ENCODE measurements at regions not wholly inside any gene's neighbourhood (a gene's known extent, or its start where the extent isn't known, plus 50 kb on each side); places are given as distances from the start of the nearest gene placed in this dataset.
"Not testable (repeated sequence)": the region's sequence is repeated elsewhere in the genome, so short reads cannot be mapped to it uniquely, and the experiment has no call there.

DNA sequence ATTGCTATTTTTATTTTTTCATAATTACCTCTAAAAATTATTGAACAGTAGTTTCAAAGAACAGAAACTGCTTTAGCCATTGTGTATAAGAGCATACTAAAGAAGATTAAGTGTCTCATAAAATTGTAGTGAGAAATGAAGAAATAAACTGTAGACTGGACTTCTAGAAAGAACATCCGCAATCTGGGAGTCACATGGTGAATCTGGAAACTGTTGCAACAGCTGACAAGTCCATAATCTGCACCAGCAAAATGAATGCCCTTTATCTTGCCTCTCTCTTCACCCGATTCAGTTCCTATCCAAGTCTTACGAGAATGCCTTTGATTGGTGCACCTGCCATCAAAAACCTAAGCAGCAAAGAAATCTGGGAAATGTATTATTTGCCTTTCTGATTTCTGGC, 312.9 kb downstream of the NAF1 start:
- DNase-seq (no peak), ATAC-seq (no peak)
- intact Hi-C loops (cut with micrococcal nuclease) = no loop called here

DNA sequence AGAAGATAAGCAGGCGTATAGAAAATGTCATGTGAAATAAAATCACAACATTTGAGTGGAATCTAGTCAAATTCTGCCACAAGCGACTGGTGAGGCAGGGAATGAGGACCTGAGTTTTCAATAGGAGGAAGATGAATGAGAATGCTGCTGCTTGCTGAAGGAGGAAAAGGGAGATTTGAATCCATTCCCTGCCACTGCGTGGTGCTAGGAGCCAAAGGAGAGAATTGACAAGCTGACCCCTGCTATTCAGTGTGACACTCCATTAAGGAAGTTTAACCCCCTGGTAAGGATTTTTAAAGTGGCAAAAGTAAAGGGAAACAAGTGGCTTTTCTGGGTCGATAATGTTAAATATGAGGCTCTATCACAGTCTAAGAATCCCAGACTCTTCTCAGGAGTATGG, 314.0 kb downstream of the NAF1 start:
- ATAC-seq (no peak), DNase-seq (no peak)
- intact Hi-C loops (cut with micrococcal nuclease) = no loop called here

DNA sequence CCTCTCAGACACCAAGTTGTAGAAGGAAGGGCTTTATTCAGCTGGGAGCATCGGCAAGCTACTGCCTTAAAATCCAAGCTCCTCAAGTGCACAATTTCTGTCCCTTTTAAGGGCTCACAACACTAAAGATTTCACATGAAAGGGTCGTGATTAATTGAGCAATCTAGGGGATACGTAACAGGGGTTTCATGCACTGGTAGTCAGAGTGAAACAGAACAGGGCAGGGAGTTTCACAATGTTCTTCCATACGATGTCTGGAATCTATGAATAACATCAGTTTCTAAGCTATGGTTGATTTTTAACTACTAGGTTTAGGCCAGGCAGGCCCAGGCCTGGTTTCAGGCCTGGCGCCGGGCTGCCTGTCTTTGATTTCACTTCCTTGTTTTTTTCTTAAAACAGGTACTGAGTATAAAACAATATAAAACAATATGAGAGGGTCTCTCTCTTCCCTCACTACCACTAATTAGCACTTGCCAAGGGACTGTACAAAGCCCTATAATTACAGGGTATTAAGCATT, 315.4 kb downstream of the NAF1 start:
- intact Hi-C loops (cut with micrococcal nuclease); DNase-seq; ATAC-seq: not testable (repeated sequence)

DNA sequence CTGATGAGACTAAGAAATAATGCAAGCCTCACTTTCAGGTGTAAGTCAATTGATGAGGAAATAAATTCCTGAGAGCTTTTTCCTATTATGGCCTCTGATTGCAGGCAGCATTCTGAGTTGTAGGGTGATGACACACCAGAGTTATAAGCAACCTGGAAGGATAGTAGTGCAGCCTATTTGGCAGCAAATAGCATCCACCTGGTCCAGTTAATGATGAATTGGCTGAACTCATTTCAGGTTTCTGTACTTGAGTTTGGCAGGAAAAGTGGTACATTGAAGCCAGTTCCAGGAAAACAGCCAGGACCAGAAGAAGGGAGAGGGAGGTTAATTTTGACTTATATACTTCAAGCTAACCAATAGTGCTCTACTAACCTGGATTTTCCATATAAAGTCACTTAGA, 316.8 kb downstream of the NAF1 start:
- intact Hi-C loops (cut with micrococcal nuclease) = no loop called here
- ATAC-seq (no peak), DNase-seq (no peak)

DNA sequence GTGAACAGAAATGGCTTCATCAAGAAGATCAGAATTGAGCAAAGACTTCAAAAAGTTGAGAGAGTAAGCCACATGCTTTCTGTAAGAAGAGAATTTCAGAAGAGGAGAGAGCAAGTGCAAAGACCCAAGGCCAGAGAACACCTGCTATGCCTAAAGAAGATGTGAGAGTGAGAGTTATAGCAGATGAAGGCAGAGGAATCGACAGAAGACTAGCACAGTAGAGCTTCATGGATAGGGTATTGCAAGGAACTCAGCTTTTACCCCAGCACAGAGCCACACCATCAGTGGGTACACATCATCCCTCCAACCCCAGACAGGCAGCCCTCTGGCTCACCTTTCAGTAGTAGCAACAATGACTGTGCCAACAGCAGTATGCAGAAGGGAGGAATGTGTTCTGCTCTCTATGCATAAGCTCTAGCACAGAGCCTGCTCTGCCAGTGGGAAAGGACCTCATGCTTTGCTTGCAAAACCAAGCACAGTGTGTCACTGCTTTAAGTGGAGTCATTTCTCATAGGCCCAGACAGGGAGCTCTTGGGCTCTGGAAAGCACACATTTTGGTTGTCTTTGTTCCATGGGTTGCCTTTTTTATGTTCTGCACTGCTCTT, 318.6 kb downstream of the NAF1 start:
- no peak for DNase-seq
- no peak for ATAC-seq
- intact Hi-C loops (cut with micrococcal nuclease) = no loop called here

DNA sequence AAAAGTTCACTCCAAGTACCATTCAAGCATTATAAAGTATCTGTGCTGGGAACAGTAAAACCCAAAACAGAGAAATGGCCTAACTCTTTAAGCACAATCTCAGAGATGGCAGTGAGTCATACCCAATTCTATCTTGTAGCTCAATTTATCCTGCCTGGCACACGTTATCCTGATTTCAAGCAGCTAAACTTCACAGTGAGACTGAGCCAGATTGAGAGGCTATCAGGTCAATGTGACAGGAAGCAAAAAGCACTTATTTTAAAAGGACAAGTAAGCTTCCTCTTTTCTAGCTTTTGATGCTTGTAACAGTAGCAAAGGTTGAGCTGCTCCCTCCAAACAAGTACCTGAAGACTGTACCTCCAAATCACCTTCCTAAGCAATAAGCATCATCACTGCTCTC, 324.9 kb downstream of the NAF1 start:
- ATAC-seq (peak; percentile 41), DNase-seq (no peak)
- intact Hi-C loops (cut with micrococcal nuclease) = no loop called here

DNA sequence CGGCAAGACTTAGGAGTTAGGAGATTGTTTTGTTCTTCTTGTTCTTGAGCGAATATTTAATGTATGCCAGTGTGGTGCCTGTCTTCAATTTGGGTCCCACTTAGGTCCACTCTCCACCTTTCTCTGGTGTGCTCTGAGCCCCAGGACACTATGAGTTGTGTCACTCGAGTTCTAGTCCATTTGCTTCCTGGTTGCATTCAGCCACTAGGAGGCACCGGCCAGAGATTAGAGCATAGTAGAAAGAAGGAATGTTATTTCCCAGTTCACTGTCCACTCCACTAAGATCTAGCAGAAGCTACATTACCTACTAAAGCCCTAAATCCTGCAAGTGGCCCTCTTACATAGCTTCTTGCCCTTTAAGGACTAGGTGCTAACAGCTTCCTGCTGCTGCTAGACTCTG, 326.9 kb downstream of the NAF1 start:
- intact Hi-C loops (cut with micrococcal nuclease) = no loop called here
- DNase-seq (no peak), ATAC-seq (no peak)

DNA sequence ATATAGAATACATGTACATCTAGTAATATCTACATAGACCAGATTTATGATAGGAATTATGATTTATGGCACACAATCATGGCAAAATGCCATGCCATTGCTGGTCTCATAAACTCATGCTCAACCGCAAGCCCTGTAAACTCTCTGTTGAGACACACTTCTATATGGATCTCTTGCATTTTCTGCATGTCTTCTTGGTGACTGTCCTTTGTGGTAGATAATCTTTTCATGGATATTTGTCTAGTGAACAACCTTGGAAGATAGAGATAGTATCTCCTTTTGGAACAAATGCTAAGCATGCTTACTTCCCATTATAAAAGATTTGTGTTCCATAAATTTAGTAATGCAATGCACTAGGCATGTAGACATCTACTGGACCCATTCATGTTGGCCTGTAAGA, 328.0 kb downstream of the NAF1 start:
- DNase-seq = no peak
- ATAC-seq = no peak
- intact Hi-C loops (cut with micrococcal nuclease) = no loop called here

DNA sequence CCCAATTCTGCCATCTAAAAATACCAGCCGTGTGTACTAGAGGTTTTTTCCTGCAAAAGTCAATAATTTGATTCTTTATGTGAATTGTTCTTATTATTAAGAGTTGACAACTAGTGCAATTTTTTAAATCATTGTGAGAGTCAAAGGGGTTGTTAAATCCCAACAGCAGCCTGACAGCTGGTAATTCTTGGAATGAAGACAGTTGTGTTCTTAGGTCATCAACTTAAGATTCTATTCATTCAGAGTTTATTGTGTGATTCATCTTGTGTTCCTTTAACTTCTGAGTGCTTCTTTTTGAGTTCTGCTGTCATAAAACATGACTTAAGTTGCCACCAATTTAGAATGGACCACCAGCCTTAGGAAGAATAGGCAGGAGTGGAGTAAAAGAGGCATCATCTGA, 329.0 kb downstream of the NAF1 start:
- ATAC-seq (no peak), DNase-seq (no peak)
- intact Hi-C loops (cut with micrococcal nuclease) = no loop called here

DNA sequence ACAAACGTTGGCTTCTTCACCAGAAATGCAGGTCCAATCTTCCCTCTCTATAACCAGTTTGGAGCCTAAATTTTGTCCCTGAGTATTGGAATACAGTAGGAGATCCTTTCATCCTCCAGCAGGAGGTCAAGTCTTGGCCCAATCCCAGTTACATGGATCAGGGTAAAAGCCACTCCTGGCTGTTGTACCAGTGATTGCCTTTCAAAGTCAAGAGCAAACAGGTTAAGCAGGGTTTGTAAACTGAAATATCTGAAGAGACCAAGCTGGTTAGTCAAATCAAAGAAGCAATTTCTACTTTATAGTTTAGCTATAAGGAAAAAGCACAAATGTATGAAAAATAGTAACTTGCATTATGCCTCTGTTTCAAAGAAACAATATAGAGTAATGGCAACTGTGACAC, 329.4 kb downstream of the NAF1 start:
- ATAC-seq (no peak), DNase-seq (no peak)
- intact Hi-C loops (cut with micrococcal nuclease) = no loop called here

DNA sequence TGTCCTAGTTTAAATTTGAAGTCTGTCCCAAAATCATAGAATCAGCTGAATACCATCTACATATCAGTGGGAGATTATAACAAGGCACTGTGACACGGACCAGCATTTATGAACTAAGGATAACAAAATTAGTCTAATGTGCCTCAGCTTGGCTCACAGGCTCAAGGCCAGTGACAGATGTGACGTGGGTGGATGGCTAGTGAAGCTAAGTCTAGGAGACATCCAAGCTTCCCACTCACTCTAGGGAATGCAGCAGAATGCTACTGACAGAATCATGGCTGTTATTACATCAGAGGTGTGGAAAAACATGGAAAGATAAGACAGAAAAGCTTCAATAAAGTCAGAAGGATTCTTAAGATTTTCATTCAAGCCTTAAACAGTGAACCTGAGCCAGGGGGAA, 329.9 kb downstream of the NAF1 start:
- intact Hi-C loops (cut with micrococcal nuclease) = no loop called here
- ATAC-seq = peak; percentile 50
- DNase-seq = no peak

DNA sequence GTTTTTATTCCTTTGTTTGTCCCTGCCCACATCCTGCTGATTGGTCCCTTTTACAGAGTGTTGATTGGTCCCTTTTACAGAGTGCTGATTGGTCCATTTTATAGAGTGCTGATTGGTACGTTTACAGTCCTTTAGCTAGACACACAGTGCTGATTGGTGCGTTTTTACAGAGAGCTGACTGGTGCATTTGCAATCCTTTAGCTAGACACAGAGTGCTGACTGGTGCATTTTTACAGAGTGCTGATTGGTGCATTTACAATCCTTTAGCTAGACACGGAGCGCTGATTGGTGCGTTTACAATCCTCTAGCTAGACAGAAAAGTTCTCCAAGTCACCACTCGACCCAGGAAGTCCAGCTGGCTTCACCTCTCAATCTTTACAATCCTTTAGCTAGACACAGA, 330.4 kb downstream of the NAF1 start:
- ATAC-seq; DNase-seq; intact Hi-C loops (cut with micrococcal nuclease): not testable (repeated sequence)

DNA sequence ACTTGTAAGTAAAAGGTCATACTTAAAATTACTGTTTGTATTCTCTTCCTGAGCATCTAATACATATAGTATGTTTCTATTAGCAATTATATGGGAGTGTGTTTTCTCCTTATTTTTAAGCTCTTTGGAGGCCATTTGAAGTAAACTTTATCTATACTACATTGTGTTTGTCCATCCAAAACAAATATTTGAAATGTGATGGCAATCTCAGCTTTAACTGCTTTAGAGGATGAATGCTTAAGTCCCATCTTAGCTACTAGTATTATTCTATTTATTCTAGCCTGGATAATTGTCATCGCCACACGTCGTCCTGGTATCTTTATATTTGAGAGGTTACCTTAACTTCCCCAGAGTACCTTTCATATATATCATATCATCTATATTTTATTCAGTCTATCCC, 335.8 kb downstream of the NAF1 start:
- ATAC-seq (no peak), DNase-seq (no peak)

DNA sequence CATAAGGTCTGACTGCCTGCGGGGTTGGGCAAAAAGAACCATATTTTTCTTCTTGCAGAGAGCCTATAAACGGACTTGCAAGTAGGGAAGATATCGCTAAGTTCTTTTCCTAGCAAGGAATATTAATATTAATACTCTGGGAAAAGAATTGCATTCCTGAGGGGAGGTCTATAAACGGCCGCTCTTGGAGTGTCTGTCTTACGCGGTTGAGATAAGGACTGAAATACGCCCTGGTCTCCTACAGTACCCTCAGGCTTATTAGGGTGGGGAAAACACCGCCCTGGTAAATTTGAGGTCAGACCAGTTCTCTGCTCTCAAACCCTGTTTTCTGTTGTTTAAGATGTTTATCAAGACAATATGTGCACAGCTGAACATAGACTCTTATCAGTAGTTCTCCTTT, 349.3 kb downstream of the NAF1 start:
- intact Hi-C loops (cut with micrococcal nuclease); DNase-seq; ATAC-seq: not testable (repeated sequence)

More for the DNA sequence above, 335.8 kb downstream of the NAF1 start:
- intact Hi-C loops (cut with micrococcal nuclease) = no loop called here

DNA sequence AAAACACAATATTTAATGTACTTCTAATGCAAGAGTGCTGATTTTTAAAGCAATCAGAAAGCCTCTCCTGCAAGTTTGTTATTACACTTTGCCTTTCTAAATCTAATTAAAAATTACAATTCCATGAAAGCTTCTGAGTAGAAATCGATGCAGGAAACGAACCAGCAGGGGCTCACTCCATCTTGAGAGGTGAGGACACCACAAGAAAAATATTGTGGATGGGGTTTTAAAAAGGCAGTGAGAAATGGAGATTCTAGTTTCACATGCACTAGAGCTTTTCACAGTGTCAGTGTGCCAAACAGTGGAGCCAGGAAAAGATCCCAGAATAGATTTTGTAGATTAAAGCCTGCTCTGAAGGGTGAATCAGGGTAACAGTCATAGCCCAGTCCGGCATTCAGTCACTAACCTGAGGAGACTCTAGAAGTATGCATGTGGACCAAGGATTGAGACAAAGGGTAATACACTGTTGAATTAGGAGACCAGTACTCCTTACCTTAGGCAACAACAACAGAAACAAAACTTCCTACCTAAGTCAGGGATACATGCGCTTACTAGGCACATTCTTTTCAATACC, 362.3 kb downstream of the NAF1 start:
- intact Hi-C loops (cut with micrococcal nuclease) = no loop called here
- no peak for ATAC-seq
- no peak for DNase-seq

DNA sequence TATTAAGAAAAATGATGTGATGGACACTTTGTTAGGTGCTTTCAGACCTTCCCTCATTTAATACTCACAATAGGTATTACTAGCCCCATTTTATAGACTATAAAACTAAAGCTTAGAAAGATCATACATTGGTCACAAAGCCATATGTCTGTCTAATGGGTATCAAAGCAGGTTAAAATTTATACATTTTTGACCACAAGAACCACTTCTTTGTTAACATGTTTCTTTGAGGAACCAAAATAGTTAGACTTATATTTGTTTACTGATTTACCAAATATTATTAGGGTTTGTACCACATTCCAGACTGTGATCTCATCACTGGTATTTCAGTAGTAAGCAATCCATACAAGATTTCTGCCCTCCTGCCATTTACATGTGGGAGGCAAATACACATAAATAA, 363.3 kb downstream of the NAF1 start:
- ATAC-seq (no peak), DNase-seq (no peak)
- intact Hi-C loops (cut with micrococcal nuclease) = no loop called here

DNA sequence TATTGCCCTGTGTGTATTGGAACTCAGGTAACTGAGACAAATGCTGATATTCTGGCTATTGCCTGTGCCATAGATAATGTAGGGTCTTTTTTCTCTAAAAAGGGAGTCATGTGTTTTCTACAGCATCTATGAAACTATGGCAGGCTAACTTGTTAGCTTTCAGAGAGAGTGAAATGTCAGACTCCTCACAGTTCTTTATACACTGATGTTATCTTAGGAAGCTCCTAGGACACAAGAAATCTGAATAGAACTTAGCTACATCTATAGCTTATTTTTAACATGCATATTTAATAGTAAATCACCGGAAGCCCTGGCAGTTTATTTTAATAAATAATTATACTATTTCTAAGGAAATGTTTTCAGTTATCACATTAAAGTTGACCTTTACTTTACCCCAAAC, 369.6 kb downstream of the NAF1 start:
- intact Hi-C loops (cut with micrococcal nuclease) = no loop called here
- no peak for ATAC-seq

DNA sequence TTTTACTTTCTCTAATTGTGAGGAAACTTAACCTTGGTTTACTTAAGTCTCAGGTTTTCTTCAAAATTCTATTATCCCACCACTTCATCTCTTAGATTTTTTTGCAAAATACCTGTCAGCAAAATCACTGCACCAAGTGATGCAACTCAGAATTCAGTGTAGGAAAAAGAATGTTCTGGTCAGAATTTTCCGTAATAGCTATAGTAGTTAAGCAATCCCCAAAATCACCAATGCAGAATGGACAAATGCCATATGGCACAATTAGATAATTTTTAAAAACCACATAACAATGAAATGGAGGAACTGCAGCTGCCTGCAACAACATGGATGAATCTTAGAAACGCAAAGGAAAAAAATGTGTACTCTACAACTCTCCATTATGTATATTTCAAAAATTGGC, 373.1 kb downstream of the NAF1 start:
- DNase-seq = no peak
- no peak for ATAC-seq
- intact Hi-C loops (cut with micrococcal nuclease) = no loop called here

More for the DNA sequence above, 369.6 kb downstream of the NAF1 start:
- DNase-seq = no peak

DNA sequence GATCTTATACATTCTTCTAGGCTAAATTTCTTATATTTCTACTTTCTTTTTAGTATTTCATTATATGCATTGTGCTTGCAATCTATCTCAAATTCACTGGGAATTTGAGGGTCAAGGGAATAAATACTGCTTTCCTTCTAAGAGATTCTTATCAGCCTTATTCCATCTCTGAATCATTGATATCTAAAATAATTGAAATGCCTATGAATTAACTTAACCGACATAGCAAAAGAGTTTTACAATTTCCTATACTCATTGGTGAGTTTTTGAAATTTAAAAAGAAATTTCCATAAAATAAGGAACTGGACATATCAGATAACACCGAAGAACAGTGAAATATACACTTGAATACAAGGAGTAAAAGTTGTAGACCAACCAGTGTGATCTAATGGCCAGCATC, 373.7 kb downstream of the NAF1 start:
- intact Hi-C loops (cut with micrococcal nuclease) = no loop called here
- DNase-seq = no peak
- ATAC-seq = no peak

DNA sequence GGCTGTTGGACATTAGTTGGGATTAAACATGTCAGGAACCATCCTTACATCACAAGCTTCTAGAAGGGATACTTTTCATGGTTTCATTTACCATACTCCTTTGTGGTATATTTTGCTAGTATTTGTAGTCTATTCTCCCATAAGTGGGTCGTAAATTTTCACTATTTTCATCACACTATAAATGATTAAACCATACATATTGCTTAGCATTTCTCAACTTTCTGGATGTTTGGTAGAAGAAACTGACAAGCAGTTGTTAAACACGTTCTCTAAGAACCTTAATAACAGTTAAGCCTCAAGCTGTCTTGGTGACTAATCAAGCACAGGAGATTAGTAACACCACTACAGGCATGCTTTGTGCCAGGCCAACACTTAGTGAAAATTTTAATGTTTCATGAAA, 375.5 kb downstream of the NAF1 start:
- intact Hi-C loops (cut with micrococcal nuclease) = no loop called here
- DNase-seq (no peak), ATAC-seq (no peak)

DNA sequence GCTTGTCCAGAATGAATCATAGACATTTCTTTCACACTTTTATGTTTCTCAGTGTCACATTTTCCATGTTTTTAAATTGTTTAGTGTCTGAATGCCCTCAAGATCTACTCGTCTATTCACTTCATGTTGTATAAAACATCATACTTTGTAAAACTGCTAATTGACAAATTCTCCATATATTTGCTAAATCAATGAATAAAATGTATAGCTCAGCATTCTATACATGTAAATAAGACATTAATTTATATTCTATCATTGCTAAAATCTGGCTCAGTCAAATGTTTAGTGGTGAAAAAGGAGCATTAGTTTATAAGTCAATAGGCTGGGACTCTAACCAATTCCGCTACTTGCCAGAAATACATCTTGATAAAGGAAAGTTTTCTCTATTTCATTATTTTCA, 379.6 kb downstream of the NAF1 start:
- DNase-seq (no peak), ATAC-seq (no peak)
- intact Hi-C loops (cut with micrococcal nuclease) = no loop called here

All from left ventricle myocardium superior (tissue), 1 donor.